A673 (cell line): ENCODE measurements at regions not wholly inside any gene's neighbourhood (a gene's known extent, or its start where the extent isn't known, plus 50 kb on each side); places are given as distances from the start of the nearest gene placed in this dataset.
"Not testable (repeated sequence)": the region's sequence is repeated elsewhere in the genome, so short reads cannot be mapped to it uniquely, and the experiment has no call there.

Experiments used
- CTCF ChIP-seq: fragments of 300-800, 200-600 bp; sonication (generic); conservative IDR thresholded peaks from 2 replicates; pipeline ENCODE4 v1.5.1; 2017; ENCODE audit warnings: low read depth, mild to moderate bottlenecking, antibody characterized with exemption, low read length, moderate library complexity, mixed read lengths
- EZH2 ChIP-seq: fragments of 200-600 bp; sonication (generic); IDR thresholded peaks from 2 replicates; pipeline ENCODE4 v1.6.1; 2017; ENCODE audit warnings: borderline replicate concordance, low read depth, mild to moderate bottlenecking, mixed read lengths, antibody characterized with exemption, low read length; ENCODE audit not compliant: poor library complexity, severe bottlenecking

- not testable (repeated sequence) for TF ChIP-seq CTCF, EZH2
These were observed 53.2 kb upstream of the SH3RF1 start for GRCh38 chr4:169323925-169324324.
